CD14-positive monocyte (primary cell): ENCODE measurements at regions not wholly inside any gene's neighbourhood (a gene's known extent, or its start where the extent isn't known, plus 50 kb on each side); places are given as distances from the start of the nearest gene placed in this dataset. TPM values are rescaled to one million over a fixed set of nuclear protein-coding genes. Genes with fewer than 3 reads are reported as not detected.

Experiments used
- DNase-seq, 3 donors: peaks; one replicate each; pipeline ENCODE4 v3.0.0-alpha.2; 2011 to 2022
- H2AFZ ChIP-seq: 2 replicates; pipeline ENCODE4 v1.6.0; 2012; ENCODE audit warnings: mild to moderate bottlenecking, low read depth, low read length, inconsistent platforms; ENCODE audit not compliant: insufficient read depth, poor library complexity, severe bottlenecking
- H3K27ac ChIP-seq, 2 donors: 1 replicate in 1 of 2; 2 replicates in 1 of 2; pipeline ENCODE4 v1.5.1; 2012 to 2013; ENCODE audit warnings: low read length in 2 of 2, control low read depth in 1 of 2, inconsistent platforms in 1 of 2, low read depth in 1 of 2, mild to moderate bottlenecking in 1 of 2
- H3K27me3 ChIP-seq, 2 donors: one replicate each; pipeline versions ENCODE4 v1.6.0 to v1.6.1; 2011 to 2013; ENCODE audit warnings: low read length in 2 of 2; ENCODE audit not compliant: control insufficient read depth in 2 of 2, insufficient read depth in 2 of 2
- H3K36me3 ChIP-seq, 2 donors: replicated peaks in 1 of 2; 1 replicate in 1 of 2; 2 replicates in 1 of 2; pipeline versions ENCODE4 v1.5.1 to v1.6.1; 2012 to 2013; ENCODE audit warnings: low read length in 2 of 2, control low read depth in 1 of 2, inconsistent platforms in 1 of 2, mild to moderate bottlenecking in 1 of 2; ENCODE audit not compliant: insufficient read depth in 2 of 2, control insufficient read depth in 1 of 2
- H3K4me1 ChIP-seq, 2 donors: 1 replicate in 1 of 2; 2 replicates in 1 of 2; pipeline versions ENCODE4 v1.5.1 to v1.6.1; 2012 to 2013; ENCODE audit warnings: low read length in 2 of 2, control low read depth in 1 of 2, inconsistent platforms in 1 of 2, mild to moderate bottlenecking in 1 of 2, moderate library complexity in 1 of 2; ENCODE audit not compliant: insufficient read depth in 2 of 2, control insufficient read depth in 1 of 2
- H3K4me2 ChIP-seq: replicated peaks from 2 replicates; pipeline ENCODE3; 2012; ENCODE audit warnings: low read length, moderate library complexity, mild to moderate bottlenecking; ENCODE audit not compliant: poor library complexity, severe bottlenecking; ENCODE audit errors: extremely low read depth
- H3K4me3 ChIP-seq, 3 experiments: fragments of 200-600 bp in 1 of 3; sonication (generic) in 1 of 3; replicated peaks in 1 of 3; 1 replicate in 2 of 3; 2 replicates in 1 of 3; pipeline ENCODE4 v1.5.1; 2011 to 2013; ENCODE audit warnings: low read length in 3 of 3, mild to moderate bottlenecking in 3 of 3, control low read depth in 2 of 3, low read depth in 2 of 3, inconsistent platforms in 1 of 3, moderate library complexity in 1 of 3
- H3K79me2 ChIP-seq: 2 replicates; pipeline ENCODE4 v1.6.0; 2012; ENCODE audit warnings: mild to moderate bottlenecking, control low read depth, inconsistent platforms, low read length, moderate library complexity; ENCODE audit not compliant: insufficient read depth
- H3K9ac ChIP-seq: 2 replicates; pipeline ENCODE4 v1.6.0; 2017; ENCODE audit warnings: low read length, mild to moderate bottlenecking; ENCODE audit not compliant: insufficient read depth, poor library complexity, severe bottlenecking
- H3K9me3 ChIP-seq, 2 donors: replicated peaks in 1 of 2; 1 replicate in 1 of 2; 2 replicates in 1 of 2; pipeline versions ENCODE4 v1.5.1 to v1.6.1; 2012 to 2013; ENCODE audit warnings: low read length in 2 of 2, control low read depth in 1 of 2; ENCODE audit not compliant: control insufficient read depth in 1 of 2, insufficient read depth in 1 of 2
- H4K20me1 ChIP-seq: 2 replicates; pipeline ENCODE4 v1.6.0; 2012; ENCODE audit warnings: mild to moderate bottlenecking, low read length, control low read depth, moderate library complexity; ENCODE audit not compliant: insufficient read depth
- H3K27ac Mint-ChIP-seq, 7 donors: one replicate each; pipeline ENCODE4 v1.8.0; 2020; ENCODE audit warnings: mild to moderate bottlenecking in 7 of 7, mixed read lengths in 7 of 7, moderate library complexity in 6 of 7, inconsistent platforms in 2 of 7
- H3K27me3 Mint-ChIP-seq, 3 donors: one replicate each; pipeline ENCODE4 v1.8.0; 2021 to 2022; ENCODE audit warnings: low read depth in 3 of 3, mild to moderate bottlenecking in 3 of 3, mixed read lengths in 3 of 3, moderate library complexity in 3 of 3, inconsistent platforms in 1 of 3
- H3K36me3 Mint-ChIP-seq, 2 donors: one replicate each; pipeline ENCODE4 v1.8.0; 2020; ENCODE audit warnings: mixed read lengths in 2 of 2, inconsistent platforms in 1 of 2, mild to moderate bottlenecking in 1 of 2
- H3K4me1 Mint-ChIP-seq: one replicate; pipeline ENCODE4 v1.8.0; 2020; ENCODE audit warnings: mild to moderate bottlenecking, mixed read lengths
- H3K4me3 Mint-ChIP-seq, 2 donors: one replicate each; pipeline ENCODE4 v1.8.0; 2020; ENCODE audit warnings: mild to moderate bottlenecking in 2 of 2, mixed read lengths in 2 of 2, moderate library complexity in 1 of 2
- H3K9me3 Mint-ChIP-seq, 7 donors: one replicate each; pipeline ENCODE4 v1.8.0; 2020 to 2022; ENCODE audit warnings: mixed read lengths in 7 of 7, mild to moderate bottlenecking in 6 of 7, moderate library complexity in 6 of 7, inconsistent platforms in 2 of 7
- WGBS: methylation state at CpG from one replicate; pipeline ENCODE4 v1.1.5; 2013; ENCODE audit warnings: missing lambda C conversion rate; ENCODE audit not compliant: insufficient coverage; 5-methylcytosine and 5-hydroxymethylcytosine counted together
- intact Hi-C, 2 donors: fragments of 100-400 bp; cut with micrococcal nuclease; formaldehyde crosslinking; loops; one replicate each; pipeline versions ENCODE4 v1.15.0 to v1.15.1; 2023
- small RNA-seq: library from RNA; depleted of rRNA; stranded (forward); fragments of <200 nt; gene quantifications from one replicate; pipeline ENCODE3, GENCODE V24; 2012; ENCODE audit warnings: low read depth; ENCODE audit not compliant: insufficient read length
- TF ChIP-seq, protein P1 (sequence below): fragments of 200-600 bp; IDR thresholded peaks from one replicate; pipeline ENCODE4 v1.8.0; 2022; ENCODE audit warnings: antibody characterized with exemption, mild to moderate bottlenecking

DNA sequence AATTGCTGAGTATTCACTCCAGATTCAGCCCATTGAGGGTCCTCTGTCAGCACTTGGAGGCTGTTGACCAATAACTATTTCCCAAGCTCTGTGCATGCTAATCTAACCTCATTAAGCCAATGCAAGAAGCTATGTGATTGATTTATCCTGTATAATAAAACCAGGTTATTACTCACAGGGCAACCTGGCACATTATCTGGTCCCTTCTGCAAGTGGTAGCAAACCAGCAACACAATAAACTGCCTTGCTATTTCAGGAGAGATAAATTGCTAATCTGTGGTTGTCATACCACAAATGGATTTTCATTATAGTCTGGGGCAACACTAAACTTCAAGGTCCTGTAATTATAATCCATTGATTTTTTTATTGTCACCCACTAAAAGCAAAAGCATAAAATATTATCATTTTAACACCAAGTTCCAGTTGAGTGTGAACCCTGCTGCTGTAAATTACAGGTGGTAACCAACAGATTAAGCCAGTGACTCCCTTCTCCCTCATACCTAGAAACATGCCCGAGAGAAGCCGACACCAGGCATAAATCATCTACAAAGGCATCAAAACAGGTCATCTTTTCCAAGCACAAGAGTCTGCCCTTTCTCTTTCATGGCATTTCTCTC lies 51.1 kb upstream of the SOX9 start:
- no peaks in the 10 kb centered on the region for H3K4me1 Mint-ChIP-seq
- no peak overlapping the region for H3K4me2 ChIP-seq
- H3K9me3 ChIP-seq = no peaks in the 10 kb centered on the region
- no peaks in the 10 kb centered on the region for H4K20me1 ChIP-seq
- intact Hi-C loops = no loop called here
- H3K27ac Mint-ChIP-seq = no peak overlapping the region
- H3K79me2 ChIP-seq = no peaks in the 10 kb centered on the region
- no peak overlapping the region for H3K4me3 Mint-ChIP-seq
- H3K27me3 Mint-ChIP-seq = peaks cover 0 to 4% (median 3%) of the 10 kb centered on the region in 3 donors
- WGBS = 55% methylated on average over 2 of the region's 2 CpGs
- TF ChIP-seq, protein P1, sequence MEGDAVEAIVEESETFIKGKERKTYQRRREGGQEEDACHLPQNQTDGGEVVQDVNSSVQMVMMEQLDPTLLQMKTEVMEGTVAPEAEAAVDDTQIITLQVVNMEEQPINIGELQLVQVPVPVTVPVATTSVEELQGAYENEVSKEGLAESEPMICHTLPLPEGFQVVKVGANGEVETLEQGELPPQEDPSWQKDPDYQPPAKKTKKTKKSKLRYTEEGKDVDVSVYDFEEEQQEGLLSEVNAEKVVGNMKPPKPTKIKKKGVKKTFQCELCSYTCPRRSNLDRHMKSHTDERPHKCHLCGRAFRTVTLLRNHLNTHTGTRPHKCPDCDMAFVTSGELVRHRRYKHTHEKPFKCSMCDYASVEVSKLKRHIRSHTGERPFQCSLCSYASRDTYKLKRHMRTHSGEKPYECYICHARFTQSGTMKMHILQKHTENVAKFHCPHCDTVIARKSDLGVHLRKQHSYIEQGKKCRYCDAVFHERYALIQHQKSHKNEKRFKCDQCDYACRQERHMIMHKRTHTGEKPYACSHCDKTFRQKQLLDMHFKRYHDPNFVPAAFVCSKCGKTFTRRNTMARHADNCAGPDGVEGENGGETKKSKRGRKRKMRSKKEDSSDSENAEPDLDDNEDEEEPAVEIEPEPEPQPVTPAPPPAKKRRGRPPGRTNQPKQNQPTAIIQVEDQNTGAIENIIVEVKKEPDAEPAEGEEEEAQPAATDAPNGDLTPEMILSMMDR = no peak
- H3K36me3 ChIP-seq = no peaks in the 10 kb centered on the region
- peaks cover 0 to 7% (median 0%) of the 10 kb centered on the region in 7 donors for H3K9me3 Mint-ChIP-seq
- H3K36me3 Mint-ChIP-seq = no peaks in the 10 kb centered on the region
- no peaks in the 10 kb centered on the region for H3K4me1 ChIP-seq
- no peak overlapping the region for H2AFZ ChIP-seq
- H3K27me3 ChIP-seq = no peaks in the 10 kb centered on the region
- no peak overlapping the region for H3K27ac ChIP-seq
- DNase-seq = no peak
- H3K9ac ChIP-seq = no peak overlapping the region
- H3K4me3 ChIP-seq = no peak overlapping the region

Small RNAs in the stretch of these regions (small RNA-seq; reads per million reads assigned to genes)
- not detected for gene RNU7-155P
